Karpas-422 (cell line): ENCODE measurements at regions not wholly inside any gene's neighbourhood (a gene's known extent, or its start where the extent isn't known, plus 50 kb on each side); places are given as distances from the start of the nearest gene placed in this dataset.

Experiments used
- DNase-seq: peaks from one replicate; pipeline ENCODE4 v3.0.0-alpha.2; 2015
- H2AFZ ChIP-seq: fragments of 200-600 bp; sonication (generic); 2 replicates; pipeline ENCODE4 v1.6.1; 2014; ENCODE audit warnings: antibody characterized with exemption, low read length, mixed read lengths
- H3K27ac ChIP-seq: fragments of 200-600 bp; sonication (generic); 2 replicates; pipeline ENCODE4 v1.5.1; 2014; ENCODE audit warnings: mild to moderate bottlenecking, low read length, moderate library complexity
- H3K27me3 ChIP-seq: fragments of 200-600 bp; sonication (generic); 2 replicates; pipeline ENCODE4 v1.6.1; 2014; ENCODE audit warnings: low read length, mixed read lengths
- H3K36me3 ChIP-seq: fragments of 200-600 bp; sonication (generic); 2 replicates; pipeline ENCODE4 v1.6.1; 2014; ENCODE audit warnings: low read length, mixed read lengths; ENCODE audit not compliant: insufficient read depth
- H3K4me1 ChIP-seq: fragments of 200-600 bp; sonication (generic); 2 replicates; pipeline ENCODE4 v1.6.1; 2014; ENCODE audit warnings: mild to moderate bottlenecking, low read length, mixed read lengths
- H3K4me2 ChIP-seq: fragments of 200-600 bp; sonication (generic); 2 replicates; pipeline ENCODE4 v1.6.1; 2014; ENCODE audit warnings: low read length, low read depth, mild to moderate bottlenecking; ENCODE audit not compliant: poor library complexity, severe bottlenecking
- H3K4me3 ChIP-seq: fragments of 200-600 bp; sonication (generic); 2 replicates; pipeline ENCODE4 v1.5.1; 2014; ENCODE audit warnings: mild to moderate bottlenecking, antibody characterized with exemption, low read length, mixed read lengths
- H3K79me2 ChIP-seq: fragments of 200-600 bp; sonication (generic); 2 replicates; pipeline ENCODE4 v1.6.1; 2014; ENCODE audit warnings: mild to moderate bottlenecking, low read length, mixed read lengths
- H3K9ac ChIP-seq: fragments of 200-600 bp; sonication (generic); 2 replicates; pipeline ENCODE4 v1.6.0; 2014; ENCODE audit warnings: low read length
- H3K9me2 ChIP-seq: fragments of 200-600 bp; sonication (generic), shearing (Covaris generic); replicated peaks from 2 replicates; pipeline ENCODE4 v1.6.0; 2014; ENCODE audit warnings: mild to moderate bottlenecking, low read length, moderate library complexity; ENCODE audit not compliant: insufficient read depth
- H3K9me3 ChIP-seq: fragments of 300-700, 200-600 bp; sonication (generic); 2 replicates; pipeline ENCODE4 v1.6.1; 2014; ENCODE audit warnings: low read length, mixed read lengths
- H4K20me1 ChIP-seq: fragments of 200-600 bp; sonication (generic); 2 replicates; pipeline ENCODE4 v1.6.1; 2014; ENCODE audit warnings: mild to moderate bottlenecking, antibody characterized with exemption, low read length, low read depth; ENCODE audit not compliant: insufficient read depth

DNA sequence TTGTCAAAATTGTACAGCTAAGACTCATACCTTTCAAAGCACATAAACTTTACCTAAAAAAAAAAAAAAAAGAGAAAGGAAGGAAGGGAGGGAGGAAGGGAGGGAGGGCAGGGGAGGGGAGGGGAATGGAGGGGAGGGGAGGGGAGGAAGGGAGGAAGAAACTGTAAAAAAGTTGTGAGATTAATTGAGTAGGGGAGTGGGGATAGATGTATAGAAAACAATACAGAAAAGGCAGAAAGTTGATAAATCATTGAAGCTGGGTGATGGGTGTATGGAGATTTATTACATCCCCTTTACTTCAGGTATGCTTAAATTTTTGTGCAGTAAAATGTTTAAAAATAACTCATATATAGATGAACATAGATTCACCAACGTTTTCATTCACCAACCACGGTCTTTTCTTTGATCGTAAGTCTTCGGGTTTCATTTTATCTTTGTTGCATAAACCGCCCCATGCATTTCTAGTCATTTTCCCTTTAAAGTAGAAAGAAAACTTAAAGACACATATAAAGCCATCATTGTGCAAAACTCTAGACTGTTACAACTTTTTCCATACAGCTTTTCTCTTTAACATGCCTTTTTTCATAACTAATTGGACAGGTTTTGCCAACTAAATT is 191.2 kb upstream of the KRR1 start:
- Histone ChIP-seq H3K79me2 (no peaks in the 10 kb centered on the region), H4K20me1 (no peaks in the 10 kb centered on the region), H2AFZ (no peak overlapping the region), H3K9me2 (no peaks in the 10 kb centered on the region), H3K27me3 (no peaks in the 10 kb centered on the region), H3K9ac (no peak overlapping the region), H3K4me1 (peaks cover 15% of the 10 kb centered on the region), H3K4me2 (no peak overlapping the region), H3K27ac (no peak overlapping the region), H3K9me3 (no peaks in the 10 kb centered on the region), H3K36me3 (no peaks in the 10 kb centered on the region), H3K4me3 (no peak overlapping the region)
- no peak for DNase-seq

DNA sequence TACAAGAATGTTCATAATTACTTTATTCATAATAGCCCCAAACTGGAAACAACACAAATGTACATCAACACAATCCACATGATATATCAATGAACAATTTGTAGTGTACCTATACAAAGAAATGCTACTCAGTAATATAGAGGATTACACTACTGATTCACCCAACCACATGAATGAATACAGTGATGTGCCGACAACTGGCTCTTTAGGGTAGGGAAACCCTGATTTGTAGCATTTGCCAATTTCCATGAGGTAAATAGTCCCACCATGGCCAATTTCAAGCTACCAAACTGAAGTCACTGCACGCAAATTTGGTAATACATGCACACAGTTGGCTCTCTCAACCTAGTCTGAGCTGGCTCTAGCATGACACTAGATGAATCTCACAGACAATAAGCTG is 190.4 kb upstream of the KRR1 start:
- Histone ChIP-seq H3K9me3 (no peaks in the 10 kb centered on the region), H2AFZ (no peak overlapping the region), H4K20me1 (no peaks in the 10 kb centered on the region), H3K9me2 (no peaks in the 10 kb centered on the region), H3K4me2 (no peak overlapping the region), H3K4me3 (no peak overlapping the region), H3K9ac (no peak overlapping the region), H3K27ac (no peak overlapping the region), H3K27me3 (no peaks in the 10 kb centered on the region), H3K36me3 (no peaks in the 10 kb centered on the region), H3K4me1 (peaks cover 10% of the 10 kb centered on the region), H3K79me2 (no peaks in the 10 kb centered on the region)
- DNase-seq, result no peak

DNA sequence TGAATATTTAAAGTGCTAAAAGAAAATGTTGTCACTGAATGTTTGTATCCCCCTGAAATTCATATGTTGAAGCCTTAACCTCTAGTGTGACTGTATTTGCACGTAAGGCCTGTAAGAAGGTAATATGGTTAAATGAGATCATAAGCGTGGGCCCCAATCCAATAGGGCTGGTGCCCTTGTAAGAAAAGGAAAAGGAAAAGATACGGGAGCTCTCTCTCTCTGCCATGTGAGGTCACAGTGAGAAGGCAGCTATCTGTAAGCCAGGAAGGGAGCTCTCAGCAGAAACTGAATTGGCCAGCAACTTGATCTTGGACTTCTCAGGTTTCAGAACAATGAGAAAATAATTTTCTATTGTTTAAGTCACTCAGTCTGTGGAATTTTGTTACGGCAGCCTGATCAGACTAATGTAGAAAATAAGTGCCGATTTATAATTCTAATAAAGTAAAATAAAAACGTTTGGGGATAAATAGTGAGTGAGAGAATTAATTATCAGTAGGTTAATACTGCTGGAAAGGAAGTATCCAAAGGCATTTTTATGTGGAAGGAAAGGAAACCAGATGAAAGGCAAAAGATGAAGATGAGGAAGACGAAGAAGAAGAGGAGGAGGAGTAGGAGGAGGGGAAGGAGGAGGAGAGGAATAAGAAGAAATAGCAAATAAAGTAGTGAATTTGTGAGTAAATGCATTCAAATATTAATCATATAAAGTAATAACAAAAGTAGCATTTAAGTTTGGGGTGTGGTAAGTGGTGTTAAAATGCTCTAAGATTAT is 188.5 kb upstream of the KRR1 start:
- Histone ChIP-seq H3K9me3 (no peaks in the 10 kb centered on the region), H3K4me2 (no peak overlapping the region), H3K27ac (no peak overlapping the region), H4K20me1 (no peaks in the 10 kb centered on the region), H2AFZ (no peak overlapping the region), H3K9me2 (no peaks in the 10 kb centered on the region), H3K27me3 (no peaks in the 10 kb centered on the region), H3K9ac (no peak overlapping the region), H3K4me1 (0 out of 2 replicates have a peak, but pooled peaks cover 3% of the 10 kb centered on the region), H3K36me3 (no peaks in the 10 kb centered on the region; the same call in 1 of the 2 replicates), H3K79me2 (no peaks in the 10 kb centered on the region), H3K4me3 (no peak overlapping the region)
- no peak for DNase-seq

DNA sequence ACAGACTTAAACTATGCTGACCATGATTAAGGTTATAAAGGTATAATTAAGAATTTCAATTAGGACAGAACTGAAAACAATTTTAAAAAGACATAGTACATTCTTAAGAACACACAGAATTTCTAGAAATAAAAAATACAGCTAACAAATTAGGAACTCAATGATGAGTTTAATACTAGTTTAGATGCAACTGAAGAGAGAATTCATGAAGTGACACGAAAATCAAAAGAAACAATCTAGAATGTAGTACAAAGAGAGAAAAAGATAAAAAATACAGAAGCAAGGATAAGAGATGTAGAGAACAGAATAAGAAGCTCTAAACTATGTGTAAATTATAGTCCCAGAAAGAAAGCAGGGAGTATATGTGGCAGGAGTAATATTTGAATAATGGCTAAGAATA is 187.8 kb upstream of the KRR1 start:
- no peak overlapping the region for H3K4me3 ChIP-seq
- 0 out of 2 replicates have a peak, but pooled peaks cover 3% of the 10 kb centered on the region for H3K4me1 ChIP-seq
- H3K27me3 ChIP-seq, result no peaks in the 10 kb centered on the region
- no peak overlapping the region for H3K4me2 ChIP-seq
- H2AFZ ChIP-seq, result no peak overlapping the region
- H3K27ac ChIP-seq, result no peak overlapping the region
- H4K20me1 ChIP-seq, result no peaks in the 10 kb centered on the region
- no peak overlapping the region for H3K9ac ChIP-seq
- no peaks in the 10 kb centered on the region for H3K9me2 ChIP-seq
- H3K79me2 ChIP-seq, result no peaks in the 10 kb centered on the region
- H3K36me3 ChIP-seq, result no peaks in the 10 kb centered on the region; the same call in 1 of the 2 replicates
- no peaks in the 10 kb centered on the region for H3K9me3 ChIP-seq
- no peak for DNase-seq

DNA sequence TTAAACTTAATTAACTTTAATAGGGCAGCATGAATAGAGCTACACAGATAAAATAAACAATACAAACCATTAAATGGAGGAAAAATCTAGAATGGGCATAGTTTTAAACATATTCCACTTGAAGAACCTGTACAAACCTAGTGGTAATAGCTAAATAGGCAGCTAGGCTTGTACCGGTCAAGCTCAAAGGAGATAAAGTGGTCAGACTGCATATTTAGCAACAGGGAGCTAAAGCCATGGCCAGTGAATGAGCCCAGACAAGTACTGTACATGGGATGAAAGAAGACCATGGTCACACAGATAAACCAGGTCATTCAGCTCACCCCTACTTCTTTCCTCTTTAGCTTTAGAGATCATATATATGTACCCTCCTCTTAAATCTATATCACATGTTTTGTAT is 186.6 kb upstream of the KRR1 start:
- Histone ChIP-seq H3K4me1 (0 out of 2 replicates have a peak, but pooled peaks cover 3% of the 10 kb centered on the region), H4K20me1 (no peaks in the 10 kb centered on the region), H3K27ac (no peak overlapping the region), H3K36me3 (no peaks in the 10 kb centered on the region; the same call in 1 of the 2 replicates), H3K9me2 (no peaks in the 10 kb centered on the region), H3K9me3 (no peaks in the 10 kb centered on the region), H3K4me2 (no peak overlapping the region), H2AFZ (no peak overlapping the region), H3K27me3 (no peaks in the 10 kb centered on the region), H3K4me3 (no peak overlapping the region), H3K79me2 (no peaks in the 10 kb centered on the region), H3K9ac (no peak overlapping the region)
- DNase-seq, result no peak

DNA sequence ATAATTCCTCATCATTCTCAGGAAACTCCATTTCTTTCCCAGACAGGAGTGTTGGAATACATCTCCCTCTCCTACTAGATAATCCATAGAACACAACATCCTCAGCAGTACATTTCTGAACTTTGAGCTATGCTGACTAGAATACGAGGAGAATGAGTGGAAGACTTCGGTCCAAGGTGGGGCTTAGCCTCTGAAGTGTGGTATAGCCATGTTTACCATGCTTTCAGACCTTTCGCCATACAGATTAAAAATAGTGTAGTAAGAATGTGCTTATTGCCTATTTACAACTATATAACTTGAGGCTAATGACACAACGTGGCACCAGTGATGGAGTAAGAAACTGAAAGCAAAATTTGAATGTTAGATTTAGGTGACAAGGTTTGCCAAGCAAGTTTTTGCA is 184.5 kb upstream of the KRR1 start:
- Histone ChIP-seq H3K4me2 (no peak overlapping the region), H3K4me3 (no peak overlapping the region), H2AFZ (no peak overlapping the region), H4K20me1 (no peaks in the 10 kb centered on the region), H3K79me2 (no peaks in the 10 kb centered on the region), H3K4me1 (0 out of 2 replicates have a peak, but pooled peaks cover 3% of the 10 kb centered on the region), H3K27ac (no peak overlapping the region), H3K27me3 (no peaks in the 10 kb centered on the region), H3K9me3 (no peaks in the 10 kb centered on the region), H3K36me3 (no peaks in the 10 kb centered on the region; the same call in 1 of the 2 replicates), H3K9ac (no peak overlapping the region), H3K9me2 (no peaks in the 10 kb centered on the region)
- no peak for DNase-seq

DNA sequence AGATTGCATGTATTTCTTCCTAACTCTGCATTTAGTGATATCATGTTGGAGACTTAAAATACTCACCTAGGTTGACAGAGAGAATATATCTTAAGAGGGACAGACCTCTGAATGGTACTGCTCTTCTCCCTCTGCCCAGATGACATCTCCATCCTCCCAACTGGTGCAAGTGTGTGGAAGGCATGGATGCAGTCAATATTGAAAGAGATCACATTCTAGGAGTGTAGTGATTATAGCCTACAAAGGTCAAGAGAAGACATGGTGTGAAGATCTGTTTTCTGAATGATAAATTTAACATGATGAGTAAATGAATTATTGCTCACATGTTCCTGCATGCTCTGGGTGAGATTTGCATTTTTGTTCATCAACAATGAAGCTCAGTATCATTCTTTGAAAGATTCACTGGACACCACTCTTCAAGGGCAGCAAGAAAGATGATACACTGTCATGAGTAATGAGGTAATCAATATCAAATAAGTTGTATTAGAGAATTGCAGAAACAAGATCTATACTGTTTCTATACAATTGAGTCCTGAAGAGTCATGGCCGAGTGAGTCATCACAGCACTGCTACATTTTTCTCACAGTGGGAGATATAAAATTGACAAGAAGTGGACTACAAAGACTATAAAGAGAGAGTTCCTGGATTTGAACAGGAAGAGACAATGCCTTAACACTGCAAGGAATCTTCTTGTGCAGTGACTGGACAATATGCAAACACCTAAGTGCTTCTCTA is 183.3 kb upstream of the KRR1 start:
- Histone ChIP-seq H3K27me3 (no peaks in the 10 kb centered on the region), H3K9ac (no peak overlapping the region), H3K9me3 (no peaks in the 10 kb centered on the region)

DNA sequence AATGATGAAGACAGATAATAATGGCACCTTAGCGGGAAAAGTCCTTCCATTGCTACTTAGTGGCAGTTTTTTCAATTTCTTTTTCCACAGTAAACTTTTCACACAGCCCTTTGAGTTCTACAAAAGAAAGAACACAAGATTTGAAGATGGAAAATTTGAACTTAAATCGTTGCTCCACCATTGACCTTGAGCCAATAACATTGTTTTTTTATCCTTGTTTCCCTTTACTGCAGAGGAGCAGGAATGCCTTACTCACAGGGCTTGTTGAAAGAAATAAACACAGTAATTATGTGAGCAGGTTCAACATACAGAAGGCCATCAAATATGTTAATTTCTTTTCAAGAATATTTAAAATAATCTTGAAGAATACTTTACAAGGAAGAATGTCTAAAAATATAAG is 181.5 kb upstream of the KRR1 start:
- no peak for DNase-seq
- Histone ChIP-seq H3K4me3 (no peak overlapping the region), H4K20me1 (no peaks in the 10 kb centered on the region), H3K9me3 (no peaks in the 10 kb centered on the region), H3K4me1 (peaks cover 16% of the 10 kb centered on the region), H3K9me2 (no peaks in the 10 kb centered on the region), H3K79me2 (no peaks in the 10 kb centered on the region), H3K27me3 (no peaks in the 10 kb centered on the region), H3K4me2 (no peak overlapping the region), H3K27ac (no peak overlapping the region), H2AFZ (no peak overlapping the region), H3K36me3 (no peaks in the 10 kb centered on the region; the same call in 1 of the 2 replicates), H3K9ac (no peak overlapping the region)

More for the DNA sequence above, 183.3 kb upstream of the KRR1 start:
- H3K36me3 ChIP-seq, result no peaks in the 10 kb centered on the region; the same call in 1 of the 2 replicates
- H3K9me2 ChIP-seq, result no peaks in the 10 kb centered on the region
- H3K27ac ChIP-seq, result no peak overlapping the region
- no peak for DNase-seq
- H2AFZ ChIP-seq, result no peak overlapping the region
- peaks cover 11% of the 10 kb centered on the region for H3K4me1 ChIP-seq
- H3K4me2 ChIP-seq, result no peak overlapping the region
- no peaks in the 10 kb centered on the region for H3K79me2 ChIP-seq
- no peak overlapping the region for H3K4me3 ChIP-seq
- H4K20me1 ChIP-seq, result no peaks in the 10 kb centered on the region
